ENCODE measurements at regions not wholly inside any gene's neighbourhood (a gene's known extent, or its start where the extent isn't known, plus 50 kb on each side); places are given as distances from the start of the nearest gene placed in this dataset.

- no peak for DNase-seq (ENCODE audit: low spot score)
These were observed 57.3 kb downstream of the KCNA4 start for GRCh38 chr11:29959488-29959887.

DNA sequence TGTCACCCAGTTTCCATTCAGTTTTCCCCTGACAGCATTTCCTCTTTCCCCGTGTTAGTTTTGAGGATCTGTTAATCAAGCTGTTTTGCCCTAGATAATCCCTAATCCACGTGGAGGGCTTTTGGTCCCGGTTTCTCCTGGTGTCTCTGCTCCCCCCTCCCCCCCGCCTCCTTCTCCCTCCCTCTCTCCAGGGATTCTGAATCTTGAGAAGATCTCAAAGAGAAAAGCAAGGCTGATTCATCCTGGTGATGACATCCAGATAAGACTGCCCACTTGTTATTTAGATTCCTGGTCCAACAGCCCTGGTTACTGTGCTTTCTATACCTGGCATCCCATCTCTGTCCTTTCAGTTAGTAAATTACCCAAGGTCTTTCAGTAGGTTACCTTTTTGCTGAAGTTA, 59.4 kb downstream of the KCNA4 start:
- DNase-seq (ENCODE audit: low spot score) = no peak

DNA sequence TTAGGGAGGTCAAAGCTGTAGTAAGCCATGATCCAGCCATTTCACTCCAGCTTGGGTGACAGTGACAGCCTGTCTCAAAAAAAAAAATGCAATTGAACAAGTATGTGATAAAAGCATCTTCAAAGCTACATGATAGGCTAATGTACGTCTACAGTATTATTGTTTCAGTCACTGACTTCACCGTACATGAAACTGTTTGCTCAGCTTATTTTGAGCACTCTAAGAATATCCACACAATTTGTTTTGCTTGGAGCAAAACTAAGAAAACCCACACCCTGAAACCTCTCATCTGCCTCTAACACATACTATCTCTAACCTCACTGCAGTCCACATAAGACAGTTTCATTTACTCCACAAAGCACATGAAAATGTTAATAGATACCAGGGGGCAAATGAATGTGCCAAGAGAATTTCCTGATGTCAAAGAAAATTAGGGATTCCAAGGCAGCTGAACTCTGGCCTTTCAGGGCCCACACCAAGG, 60.7 kb downstream of the KCNA4 start:
- no peak for DNase-seq (ENCODE audit: low spot score)

DNA sequence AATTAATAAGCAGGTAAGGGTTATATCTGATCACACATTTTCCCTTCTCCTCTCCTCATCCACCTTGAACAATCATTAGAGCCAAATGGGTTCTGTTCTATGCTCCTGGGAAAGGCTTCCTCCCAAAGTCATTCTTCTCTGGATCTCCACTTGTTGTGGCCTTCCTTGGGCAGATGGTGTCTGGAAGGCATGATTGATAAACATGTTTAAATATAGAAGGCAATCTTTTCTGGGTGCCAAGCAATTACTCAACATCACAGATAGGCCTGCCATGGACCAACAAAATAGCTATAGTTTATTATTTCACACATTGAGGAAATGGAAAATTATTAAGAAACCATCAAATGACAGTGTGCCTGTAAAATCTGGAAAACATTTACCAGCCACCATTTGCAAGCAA, 73.5 kb downstream of the KCNA4 start:
- DNase-seq (ENCODE audit: low spot score) = no peak

GRCh38 chr11:29937526-29937925, 79.3 kb downstream of the KCNA4 start:
- no peak for DNase-seq (ENCODE audit: low spot score)

DNA sequence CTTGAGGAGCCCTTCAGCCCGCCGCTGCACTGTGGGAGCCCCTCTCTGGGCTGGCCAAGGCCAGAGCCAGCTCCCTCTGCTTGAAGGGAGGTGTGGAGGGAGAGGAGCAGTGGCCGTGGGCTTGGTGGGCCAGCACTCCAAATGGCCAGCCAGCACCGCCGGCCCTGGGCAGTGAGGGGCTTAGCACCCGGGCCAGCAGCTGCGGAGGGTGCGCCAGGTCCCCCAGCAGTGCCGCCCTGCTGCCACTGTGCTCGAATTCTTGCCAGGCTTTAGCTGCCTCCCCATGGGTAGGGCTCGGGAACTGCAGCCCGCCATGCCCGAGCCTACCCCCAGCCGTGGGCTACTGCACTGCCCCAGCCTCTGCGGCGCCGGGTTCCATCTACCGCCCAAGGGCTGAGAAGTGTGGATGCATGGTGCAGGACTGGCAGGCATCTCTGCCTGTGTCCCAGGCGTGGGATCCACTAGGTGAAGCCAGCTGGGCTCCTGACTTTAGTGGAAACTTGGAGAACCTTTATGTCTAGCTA, 82.7 kb downstream of the KCNA4 start:
- DNase-seq (ENCODE audit: low spot score) = no peak

- no peak for DNase-seq (ENCODE audit: low spot score)
These were observed 100.8 kb downstream of the KCNA4 start for GRCh38 chr11:29916040-29916439.

- DNase-seq (ENCODE audit: low spot score) = no peak
These were observed 102.5 kb downstream of the KCNA4 start for GRCh38 chr11:29914203-29914930.

- DNase-seq (ENCODE audit: low spot score) = no peak
These were observed 103.5 kb downstream of the KCNA4 start for GRCh38 chr11:29913352-29913751.

GRCh38 chr11:29900382-29900781, 116.4 kb downstream of the KCNA4 start:
- DNase-seq (ENCODE audit: low spot score) = no peak

DNA sequence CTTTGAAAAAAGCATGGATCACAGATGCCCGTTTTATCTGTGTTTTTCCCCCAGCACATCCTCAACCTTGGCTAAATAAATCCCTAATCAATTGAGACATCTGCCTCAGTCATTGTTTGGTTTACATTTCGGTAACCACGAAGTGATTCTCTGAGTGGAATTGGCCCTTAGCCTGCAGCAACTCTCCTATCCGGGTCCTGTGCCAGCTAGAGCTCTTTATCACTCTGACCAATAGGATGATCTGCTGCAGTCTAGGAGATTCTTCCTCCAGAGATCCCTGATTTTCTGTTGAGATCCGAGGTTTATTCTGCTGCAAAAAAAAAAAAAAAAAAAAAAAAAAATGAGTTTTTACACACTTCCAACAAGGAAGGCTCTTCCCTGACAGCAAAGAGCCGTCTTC, 137.3 kb downstream of the KCNA4 start:
- no peak for DNase-seq (ENCODE audit: low spot score)

GRCh38 chr11:29876192-29876591, 140.6 kb downstream of the KCNA4 start:
- DNase-seq (ENCODE audit: low spot score) = no peak

DNA sequence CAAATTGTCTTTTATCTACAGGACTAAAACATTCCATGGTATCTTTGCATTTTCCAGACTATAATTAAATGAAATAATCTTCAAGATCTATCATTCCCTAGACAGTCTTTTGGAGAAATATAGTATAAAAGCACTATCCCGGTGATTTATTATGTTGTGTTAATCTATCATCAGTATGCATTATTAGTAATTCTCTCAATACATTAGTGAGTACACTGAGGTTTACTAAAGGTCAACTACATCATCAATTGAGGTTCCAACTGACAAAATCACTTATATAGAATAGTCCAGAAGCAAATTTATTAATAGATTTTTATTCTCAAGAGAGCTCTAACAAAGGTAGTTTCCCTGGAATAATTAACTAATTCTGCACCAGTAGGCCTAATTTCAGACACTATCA, 169.6 kb downstream of the KCNA4 start:
- no peak for DNase-seq (ENCODE audit: low spot score)

- DNase-seq (ENCODE audit: low spot score) = no peak
These were observed 172.0 kb downstream of the KCNA4 start for GRCh38 chr11:29844701-29845379.

DNA sequence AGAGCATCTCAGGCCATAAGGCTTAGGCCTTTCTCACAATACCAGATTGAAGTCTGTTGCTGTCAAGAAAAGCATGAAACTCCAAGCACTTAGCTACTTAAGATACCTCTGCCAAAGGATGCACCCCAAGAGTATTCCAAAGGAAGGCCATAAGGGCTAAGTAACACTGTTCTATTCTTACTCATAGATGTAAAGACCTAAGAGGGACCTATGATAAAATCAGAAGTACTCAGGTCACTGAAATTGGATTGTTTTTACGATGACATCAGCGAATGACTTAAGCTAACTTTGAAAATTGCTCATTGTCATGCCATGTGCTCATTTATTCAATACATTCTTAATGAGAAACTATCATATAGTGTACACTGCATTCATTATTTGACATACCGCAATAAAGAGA, 172.8 kb downstream of the KCNA4 start:
- no peak for DNase-seq (ENCODE audit: low spot score)

- no peak for DNase-seq (ENCODE audit: low spot score)
These were observed 174.8 kb downstream of the KCNA4 start for GRCh38 chr11:29842061-29842460.

- no peak for DNase-seq (ENCODE audit: low spot score)
These were observed 190.0 kb downstream of the KCNA4 start for GRCh38 chr11:29826878-29827277.

- DNase-seq (ENCODE audit: low spot score) = no peak
These were observed 200.5 kb downstream of the KCNA4 start for GRCh38 chr11:29816359-29816758.

- no peak for DNase-seq (ENCODE audit: low spot score)
These were observed 207.7 kb downstream of the KCNA4 start for GRCh38 chr11:29809121-29809520.

DNA sequence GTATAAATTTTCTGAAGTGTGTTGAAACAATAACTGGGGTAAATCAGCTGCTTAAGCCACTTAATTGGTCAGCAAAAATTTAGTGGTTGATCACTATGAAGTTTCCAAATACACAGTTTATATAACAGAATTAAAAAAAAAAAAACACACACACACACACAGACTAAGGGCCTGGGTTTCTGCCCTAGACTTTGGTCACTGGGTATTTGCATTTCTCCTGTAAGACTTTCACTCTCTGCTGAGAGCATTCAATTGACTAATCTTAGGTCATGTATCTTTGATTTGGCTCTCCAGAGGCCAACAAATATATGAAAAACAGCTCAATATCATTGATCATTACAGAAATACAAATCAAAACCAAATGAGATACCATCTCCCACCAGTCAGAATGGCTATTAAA, 214.3 kb downstream of the KCNA4 start:
- no peak for DNase-seq (ENCODE audit: low spot score)

DNA sequence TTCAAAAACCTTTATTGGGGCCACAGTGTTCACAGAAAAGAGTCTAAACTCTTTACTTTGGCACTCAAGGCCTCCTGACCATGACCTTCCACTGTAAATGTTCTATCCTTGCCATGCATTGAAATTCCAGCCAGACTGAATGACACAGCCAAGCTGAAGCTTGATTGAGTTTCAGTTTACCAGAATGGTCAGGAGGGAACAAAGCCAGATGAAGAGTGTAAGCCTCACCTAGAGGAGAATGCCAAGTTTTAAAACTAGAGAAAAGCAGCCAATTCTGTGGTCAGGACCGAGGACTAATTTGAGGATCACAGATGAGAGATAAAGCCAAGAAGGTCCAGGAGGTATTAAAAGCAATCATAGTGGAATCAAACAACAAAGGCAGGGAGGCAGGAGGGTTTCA, 215.3 kb downstream of the KCNA4 start:
- no peak for DNase-seq (ENCODE audit: low spot score)

- no peak for DNase-seq (ENCODE audit: low spot score)
These were observed 230.7 kb downstream of the KCNA4 start for GRCh38 chr11:29786092-29786491.

DNA sequence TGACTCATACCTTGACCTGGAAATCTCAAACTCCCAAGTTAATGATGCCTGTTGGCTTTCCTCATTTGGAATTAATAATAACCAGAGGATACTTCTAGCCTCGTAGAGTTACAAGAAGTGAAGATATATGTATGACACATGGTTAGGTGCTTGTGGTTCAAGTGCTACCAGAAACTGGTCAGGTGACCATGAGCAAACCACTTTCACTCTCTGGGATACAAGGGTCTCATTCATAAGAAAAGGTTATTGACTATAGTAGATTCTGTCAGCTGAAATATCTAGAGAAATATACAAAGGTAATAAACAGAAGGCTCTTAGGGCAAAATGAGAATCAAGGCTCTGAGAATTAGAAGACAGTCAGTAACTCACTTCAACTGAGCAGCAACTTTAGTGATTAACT, 233.3 kb downstream of the KCNA4 start:
- no peak for DNase-seq (ENCODE audit: low spot score)

DNA sequence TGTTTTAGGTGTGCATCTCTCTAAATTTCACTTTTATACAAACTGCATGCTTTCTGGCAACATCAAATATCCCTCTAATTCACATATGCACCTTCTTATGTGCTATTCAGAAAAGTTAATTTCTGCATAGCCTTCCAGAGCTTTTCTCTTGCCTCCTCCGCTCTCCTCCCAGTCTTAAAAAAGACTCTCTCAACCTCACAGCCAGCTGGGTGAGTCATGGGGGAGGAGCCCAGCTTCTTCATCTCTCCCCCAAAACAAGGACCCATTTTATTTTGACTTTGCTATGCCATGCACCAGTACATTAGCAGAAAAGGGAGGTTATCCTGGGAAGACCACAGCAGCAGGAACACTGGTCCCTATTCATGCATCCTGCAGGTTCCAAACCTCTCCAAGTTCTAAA, 234.4 kb downstream of the KCNA4 start:
- DNase-seq (ENCODE audit: low spot score) = no peak
